IPS-NIHi11 (cell line): ENCODE measurements at regions not wholly inside any gene's neighbourhood (a gene's known extent, or its start where the extent isn't known, plus 50 kb on each side); places are given as distances from the start of the nearest gene placed in this dataset.
A peak's percentile ranks its signal among the peaks of the same experiment; 100 is the strongest.
"Not testable (repeated sequence)": the region's sequence is repeated elsewhere in the genome, so short reads cannot be mapped to it uniquely, and the experiment has no call there.

Experiments
- DNase-seq: peaks from one replicate; pipeline ENCODE4 v3.0.0; 2012; ENCODE audit warnings: mixed read lengths, low spot score

GRCh38 chr10:45564303-45564959 lies 108.1 kb downstream of the ZFAND4 start:
- no peak for DNase-seq

GRCh38 chr10:45561952-45562351 lies 110.6 kb downstream of the ZFAND4 start:
- no peak for DNase-seq

GRCh38 chr10:45560262-45560661 lies 112.3 kb downstream of the ZFAND4 start:
- no peak for DNase-seq

- DNase-seq = no peak
Observed at GRCh38 chr10:45558425-45558824, 114.1 kb downstream of the ZFAND4 start.

- peak; percentile 49 for DNase-seq
Observed at GRCh38 chr10:45557275-45557905, 115.2 kb downstream of the ZFAND4 start.

- no peak for DNase-seq
Observed at GRCh38 chr10:45555795-45556194, 116.8 kb downstream of the ZFAND4 start.

- not testable (repeated sequence) for DNase-seq
Observed at GRCh38 chr10:45555332-45555731, 117.2 kb downstream of the ZFAND4 start.

GRCh38 chr10:45553613-45554012 lies 119.0 kb downstream of the ZFAND4 start:
- DNase-seq = no peak

- no peak for DNase-seq
Observed at GRCh38 chr10:45553155-45553554, 119.4 kb downstream of the ZFAND4 start.

- DNase-seq = no peak
Observed at GRCh38 chr10:45552476-45552875, 120.1 kb downstream of the ZFAND4 start.

GRCh38 chr10:45550903-45551786 lies 121.4 kb downstream of the ZFAND4 start:
- no peak for DNase-seq

- DNase-seq = no peak
Observed at GRCh38 chr10:45548068-45548467, 124.5 kb downstream of the ZFAND4 start.

- DNase-seq = no peak
Observed at GRCh38 chr10:45547207-45547606, 125.4 kb downstream of the ZFAND4 start.

- DNase-seq = no peak
Observed at GRCh38 chr10:45545150-45545549, 127.4 kb downstream of the ZFAND4 start.

GRCh38 chr10:45544191-45544590 lies 128.4 kb downstream of the ZFAND4 start:
- DNase-seq = no peak

GRCh38 chr10:45541032-45541431 lies 131.5 kb downstream of the ZFAND4 start:
- DNase-seq = not testable (repeated sequence)

GRCh38 chr10:45540589-45540988 lies 132.0 kb downstream of the ZFAND4 start:
- DNase-seq = not testable (repeated sequence)

GRCh38 chr10:45539569-45539968 lies 133.0 kb downstream of the ZFAND4 start:
- DNase-seq = not testable (repeated sequence)

GRCh38 chr10:45534572-45534971 lies 138.0 kb downstream of the ZFAND4 start:
- DNase-seq = no peak

GRCh38 chr10:45532480-45532879 lies 140.1 kb downstream of the ZFAND4 start:
- no peak for DNase-seq

GRCh38 chr10:45526309-45526905 lies 146.2 kb downstream of the ZFAND4 start:
- DNase-seq = no peak

- no peak for DNase-seq
Observed at GRCh38 chr10:45520476-45520875, 146.5 kb downstream of the ALOX5 start.
